ENCODE measurements at regions not wholly inside any gene's neighbourhood (a gene's known extent, or its start where the extent isn't known, plus 50 kb on each side); places are given as distances from the start of the nearest gene placed in this dataset.
A peak's percentile ranks its signal among the peaks of the same experiment; 100 is the strongest.
"Not testable (repeated sequence)": the region's sequence is repeated elsewhere in the genome, so short reads cannot be mapped to it uniquely, and the experiment has no call there.

DNA sequence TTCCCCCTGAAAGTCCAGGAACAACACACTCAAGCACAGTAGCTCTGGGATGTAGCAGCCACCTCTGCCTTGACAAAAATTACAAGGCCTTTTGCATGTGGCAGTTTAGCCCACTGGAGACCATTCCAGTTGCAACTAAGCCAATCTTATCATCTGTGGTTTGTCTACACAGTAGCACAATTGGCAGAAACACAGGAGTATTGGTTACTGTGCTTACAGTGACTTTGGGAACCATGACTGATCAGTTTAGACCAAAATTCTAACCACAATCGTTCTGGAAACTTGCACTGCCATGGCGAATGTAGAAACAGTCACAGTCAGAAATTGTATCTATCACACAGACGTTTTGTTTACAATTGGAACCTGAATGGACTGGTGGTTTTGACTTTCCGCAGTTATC lies 403.7 kb upstream of the MEIS1 start:
- DNase-seq: no peak

DNA sequence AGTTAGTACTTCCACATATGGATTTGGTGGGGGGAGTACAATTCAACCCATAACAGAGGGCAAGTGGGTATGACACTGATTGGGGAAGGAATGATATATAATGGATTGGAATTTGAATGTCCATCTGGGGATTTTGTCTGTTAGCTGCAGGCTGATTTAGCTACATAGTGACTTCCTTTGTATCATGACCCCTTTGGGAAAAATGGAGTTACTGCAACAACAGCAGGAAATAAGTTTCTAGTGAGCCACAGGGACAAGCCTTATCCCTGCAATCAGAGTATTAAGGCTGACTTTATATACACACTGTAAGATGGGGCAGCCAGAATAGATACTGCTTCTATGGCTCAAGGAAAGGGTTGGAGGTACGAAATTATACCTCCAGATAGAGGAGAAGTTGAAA lies 404.4 kb upstream of the MEIS1 start:
- DNase-seq: no peak

- DNase-seq: no peak
Observed at GRCh38 chr2:66024391-66024790, 410.5 kb upstream of the MEIS1 start.

DNA sequence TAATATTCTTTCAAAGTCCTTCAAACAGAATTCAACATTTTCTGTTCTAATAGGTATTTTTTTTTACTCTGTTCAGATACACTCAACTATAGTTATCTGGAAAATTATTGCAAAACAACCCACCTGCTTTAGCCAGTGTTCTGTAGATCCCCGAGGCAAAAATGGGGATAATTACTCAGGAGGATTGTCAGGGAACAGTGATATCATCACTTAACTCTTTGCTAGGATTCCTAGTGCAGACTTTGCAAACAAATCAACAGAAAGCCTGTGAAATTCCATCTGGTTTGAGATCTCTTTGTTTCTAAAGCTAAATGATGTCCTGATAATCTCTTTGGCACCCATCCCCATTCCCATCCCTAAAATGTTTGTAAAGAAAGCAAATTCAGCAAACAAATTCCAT lies 413.6 kb upstream of the MEIS1 start:
- DNase-seq: no peak

DNA sequence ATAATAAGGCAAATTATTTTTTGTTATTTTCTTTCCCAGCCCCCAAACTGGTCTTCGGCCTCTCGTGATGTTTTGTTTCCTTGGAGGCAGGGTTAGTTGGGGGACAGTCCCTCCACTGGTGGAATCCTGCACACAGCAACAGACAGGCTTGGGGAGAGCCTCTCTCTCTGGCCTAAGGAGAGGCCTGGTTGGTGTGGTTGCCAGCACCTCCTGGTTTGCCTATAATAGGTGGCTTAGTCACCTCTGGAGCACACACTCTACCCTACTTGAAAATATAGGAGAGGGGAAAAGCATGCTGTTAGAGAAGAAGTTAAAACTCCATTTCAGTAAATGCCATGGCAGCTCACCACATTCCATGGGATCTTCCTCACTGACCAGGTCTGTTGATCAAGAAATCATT lies 417.2 kb upstream of the MEIS1 start:
- no peak for DNase-seq

DNA sequence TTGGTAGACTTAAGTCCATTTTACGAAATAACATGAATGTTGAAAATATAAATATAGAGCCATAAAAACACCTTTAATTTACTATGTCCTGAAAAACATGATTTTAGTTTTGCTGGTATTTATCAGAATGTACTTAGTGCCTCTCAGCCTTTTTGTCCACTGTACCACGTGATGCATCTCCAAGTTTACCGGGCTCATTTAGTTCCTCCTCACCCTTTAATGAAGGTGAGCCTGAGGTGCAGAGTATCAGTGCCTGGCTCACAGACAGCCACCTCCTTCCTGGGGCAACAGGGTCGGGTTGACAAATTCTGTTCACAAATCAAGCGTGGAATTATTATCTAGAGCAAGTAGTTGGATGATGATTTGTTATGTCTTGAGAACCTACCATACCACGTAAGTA lies 420.5 kb upstream of the MEIS1 start:
- DNase-seq: no peak

DNA sequence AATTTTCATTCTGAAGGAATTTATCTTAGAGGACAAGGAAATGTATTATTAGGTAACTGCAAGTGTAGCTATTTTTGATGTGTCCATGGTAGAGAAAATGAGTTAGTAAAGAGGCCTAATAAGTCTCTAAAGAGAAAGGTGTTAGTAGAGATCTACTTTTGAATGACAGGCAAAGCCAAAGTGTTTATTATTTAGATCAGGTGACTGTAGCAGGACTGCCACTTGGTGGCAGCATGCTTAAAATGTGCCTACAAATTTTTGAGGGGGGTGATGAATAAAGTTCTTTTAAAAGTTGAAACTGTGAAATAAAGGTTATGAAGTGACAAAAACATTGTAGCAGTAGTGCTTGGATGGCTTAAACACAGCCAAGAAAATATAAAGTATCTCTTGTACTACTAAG lies 421.5 kb upstream of the MEIS1 start:
- no peak for DNase-seq

GRCh38 chr2:66003931-66004330 lies 431.0 kb upstream of the MEIS1 start:
- DNase-seq: no peak

DNA sequence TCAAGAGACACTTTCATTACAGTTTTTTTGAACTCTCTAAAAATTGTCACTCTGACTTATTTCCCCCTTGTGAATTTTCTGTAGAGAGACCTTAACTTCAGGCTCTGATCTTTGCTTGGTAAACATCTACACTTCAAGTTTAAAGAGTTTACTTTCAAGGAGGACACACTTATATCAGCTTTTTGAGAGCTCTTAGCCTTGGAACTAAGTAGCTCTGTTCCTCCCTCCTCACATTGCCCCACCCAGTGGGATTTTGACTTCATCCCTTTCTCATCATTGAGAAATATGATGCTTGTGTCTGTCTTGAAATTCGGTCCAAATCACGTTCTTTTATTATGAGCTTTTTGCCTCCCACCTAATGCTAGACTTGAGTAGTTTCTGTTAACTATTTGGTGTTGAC lies 433.4 kb upstream of the MEIS1 start:
- DNase-seq: no peak

DNA sequence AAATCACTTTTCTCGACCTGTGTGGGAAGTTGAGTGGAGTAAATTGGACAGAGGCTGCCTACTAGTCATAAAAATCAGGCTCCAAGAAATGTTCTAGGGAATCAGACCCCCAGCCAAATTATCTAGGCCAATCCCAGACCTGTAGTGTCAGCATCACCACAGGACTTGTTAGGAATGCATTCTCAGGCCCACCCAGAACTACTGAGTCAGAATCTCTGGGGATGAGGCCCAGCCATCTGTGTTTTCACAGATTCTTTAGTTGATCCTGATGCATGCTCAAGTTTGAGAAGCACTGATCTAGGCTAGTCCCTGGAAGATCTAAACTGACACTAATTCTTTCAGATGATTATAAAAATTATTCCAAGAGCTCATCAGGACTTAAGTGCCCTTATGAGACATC lies 434.0 kb upstream of the MEIS1 start:
- no peak for DNase-seq

- DNase-seq: no peak
Observed at GRCh38 chr2:65999796-66000195, 435.1 kb upstream of the MEIS1 start.

GRCh38 chr2:65999103-65999502 lies 435.8 kb upstream of the MEIS1 start:
- no peak for DNase-seq

- DNase-seq: no peak
Observed at GRCh38 chr2:65997961-65998360, 437.0 kb upstream of the MEIS1 start.

DNA sequence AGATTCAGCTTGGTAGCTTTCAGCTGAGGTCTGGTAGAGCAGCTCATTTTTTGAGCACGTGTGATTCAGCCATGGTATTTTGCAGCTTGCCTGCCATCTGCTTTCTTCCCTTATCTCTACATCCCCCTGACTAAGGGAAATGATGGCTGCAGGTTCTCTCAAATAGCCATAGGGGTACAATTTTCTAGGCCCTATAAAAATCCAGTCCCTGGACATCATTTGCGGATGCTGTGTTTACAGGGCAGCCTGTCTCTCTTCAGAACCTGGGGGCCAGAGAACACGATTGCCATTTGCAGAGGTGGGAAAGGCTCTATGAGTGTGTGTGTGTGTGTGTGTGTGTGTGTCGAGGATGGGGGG lies 442.7 kb upstream of the MEIS1 start:
- no peak for DNase-seq

GRCh38 chr2:65991381-65992197 lies 443.3 kb upstream of the MEIS1 start:
- peak; percentile 30 for DNase-seq

- no peak for DNase-seq
Observed at GRCh38 chr2:65985986-65986385, 448.9 kb upstream of the MEIS1 start.

DNA sequence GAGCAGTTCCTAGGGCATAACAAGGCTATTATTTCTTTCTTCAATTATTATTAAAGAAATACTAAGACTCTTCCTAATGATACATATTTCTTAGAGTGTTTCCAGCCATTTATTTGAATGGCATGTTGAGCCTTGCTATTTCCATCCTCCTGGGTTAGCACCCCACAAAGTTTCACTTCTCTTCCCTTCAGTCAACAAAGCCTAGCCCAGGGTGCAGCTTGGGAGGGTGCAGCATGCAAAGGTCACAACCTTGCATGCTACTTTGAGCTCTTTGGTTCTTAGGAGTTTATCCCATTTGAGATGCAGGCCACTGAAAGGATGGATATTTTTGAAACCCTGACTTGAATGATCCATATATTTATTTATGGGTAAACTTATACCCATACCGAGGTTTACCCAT lies 454.4 kb upstream of the MEIS1 start:
- no peak for DNase-seq

GRCh38 chr2:65979446-65979845 lies 455.5 kb upstream of the MEIS1 start:
- DNase-seq: no peak

DNA sequence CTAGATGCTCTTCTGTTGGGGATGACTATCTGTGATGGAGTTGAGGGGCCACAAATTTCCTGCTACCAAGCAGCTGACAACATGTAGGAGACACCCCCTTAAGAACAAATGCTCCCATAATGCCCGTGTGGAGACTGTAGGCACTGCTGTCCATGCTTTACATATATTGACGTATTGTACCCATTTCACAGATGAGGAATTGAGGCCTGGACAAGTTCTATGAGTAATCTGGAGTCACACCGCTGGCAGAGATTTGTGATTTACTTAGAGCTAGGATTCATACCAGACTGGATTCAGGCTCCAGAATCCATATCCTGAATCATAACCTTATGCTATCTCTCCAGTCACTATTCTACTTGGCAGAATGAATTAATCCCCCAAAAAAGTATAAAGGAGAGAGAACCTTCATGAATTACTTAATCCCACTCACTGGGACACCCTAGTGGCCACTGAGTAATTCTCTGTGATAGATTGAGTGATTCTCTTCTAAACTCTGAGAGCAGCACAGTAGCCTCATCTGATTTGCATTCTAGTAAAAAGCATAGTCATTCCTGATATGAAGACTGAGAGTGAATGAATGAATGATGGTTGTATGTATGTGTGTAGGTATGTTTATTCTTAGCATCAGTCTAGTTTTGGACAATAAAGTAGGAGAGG lies 460.7 kb upstream of the MEIS1 start:
- no peak for DNase-seq

GRCh38 chr2:65969161-65969560 lies 465.8 kb upstream of the MEIS1 start:
- DNase-seq: no peak

DNA sequence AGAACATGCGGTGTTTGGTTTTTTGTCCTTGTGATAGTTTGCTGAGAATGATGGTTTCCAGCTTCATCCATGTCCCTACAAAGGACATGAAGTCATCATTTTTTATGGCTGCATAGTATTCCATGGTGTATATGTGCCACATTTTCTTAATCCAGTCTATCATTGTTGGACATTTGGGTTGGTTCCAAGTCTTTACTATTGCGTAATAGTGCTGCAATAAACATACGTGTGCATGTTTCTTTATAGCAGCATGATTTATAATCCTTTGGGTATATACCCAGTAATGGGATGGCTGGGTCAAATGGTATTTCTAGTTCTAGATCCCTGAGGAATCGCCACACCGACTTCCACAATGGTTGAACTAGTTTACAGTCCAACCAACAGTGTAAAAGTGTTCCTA lies 471.6 kb upstream of the MEIS1 start:
- DNase-seq: not testable (repeated sequence)

GRCh38 chr2:65960953-65961352 lies 474.0 kb upstream of the MEIS1 start:
- no peak for DNase-seq

- no peak for DNase-seq
Observed at GRCh38 chr2:65957886-65958285, 477.0 kb upstream of the MEIS1 start.

GRCh38 chr2:65957454-65957853 lies 477.5 kb upstream of the MEIS1 start:
- no peak for DNase-seq

Measured in muscle of arm (tissue), 1 donor.